ENCODE measurements at regions not wholly inside any gene's neighbourhood (a gene's known extent, or its start where the extent isn't known, plus 50 kb on each side); places are given as distances from the start of the nearest gene placed in this dataset.

GRCh38 chr1:38489844-38490270, 369.7 kb downstream of the RRAGC start:
- Histone ChIP-seq H3K4me1 (ENCODE audit: control insufficient read depth, extremely low read depth, insufficient read depth, low read length) (no peaks in the 10 kb centered on the region), H4K20me1 (replicated peaks; ENCODE audit: control insufficient read depth, extremely low read depth, insufficient read depth, low read length) (no peaks in the 10 kb centered on the region), H3K27me3 (ENCODE audit: control insufficient read depth in 2 of 2, insufficient read depth in 2 of 2, low read length in 2 of 2) (no peaks in the 10 kb centered on the region), H3K4me3 (replicated peaks in 1 of 3; ENCODE audit: insufficient read depth in 1 of 3, low read depth in 1 of 3, low read length in 3 of 3) (no peak overlapping the region), H3K9me1 (replicated peaks; ENCODE audit: control insufficient read depth, extremely low read depth, insufficient read depth, low read length) (no peaks in the 10 kb centered on the region), H3K9me3 (replicated peaks; ENCODE audit: control insufficient read depth, insufficient read depth, low read length) (no peaks in the 10 kb centered on the region), H3K79me2 (ENCODE audit: control insufficient read depth, insufficient read depth, low read length) (no peaks in the 10 kb centered on the region), H3K9ac (replicated peaks; ENCODE audit: extremely low read depth, insufficient read depth, low read length) (no peak overlapping the region), H3K4me2 (ENCODE audit: insufficient read depth, low read length) (no peak overlapping the region), H2AFZ (ENCODE audit: low read depth, low read length) (no peak overlapping the region), H3K27ac (ENCODE audit: insufficient read depth, low read depth, low read length) (no peak overlapping the region), H3K36me3 (ENCODE audit: control insufficient read depth in 2 of 2, extremely low read depth in 1 of 2, insufficient read depth in 2 of 2, low read length in 2 of 2) (no peaks in the 10 kb centered on the region)
- intact Hi-C loops (cut with micrococcal nuclease) (no loop called here), dilution Hi-C loops (cut with MboI; ENCODE audit: extremely low pct_ligation_motif_present, low sequenced_read_pairs) (no loop called here)
- CTCF ChIA-PET: interaction anchor here (0.8 to 1.2 kb wide), 5 partner anchors 7 to 19 kb away, joined by 3 to 4 read pairs (median 3); no protein-coding TSS in a partner anchor
- no TSS peak for BruUV-seq (replicated peaks)
- POLR2A ChIA-PET: no interaction called here
- DNase-seq (ENCODE audit: low read depth, low spot score) (peak; percentile 4), FAIRE-seq (no peak)
- TF ChIP-seq EZH2 (IDR thresholded peaks at IDR 0.05; ENCODE audit: borderline replicate concordance, low read depth, low read length, severe bottlenecking) (no peak), MYC (IDR thresholded peaks at IDR 0.05; ENCODE audit: low read depth, low read length) (no peak), FOS (IDR thresholded peaks at IDR 0.05; ENCODE audit: borderline replicate concordance, insufficient read depth, low read length) (no peak), CTCF (IDR thresholded peaks at IDR 0.05; ENCODE audit: extremely low read depth in 1 of 2, insufficient read depth in 1 of 2, low read depth in 1 of 2, low read length in 2 of 2) (peak; percentile 60 to 73), POLR2AphosphoS5 (IDR thresholded peaks at IDR 0.05; ENCODE audit: insufficient read depth, low read depth, low read length) (no peak)
